ENCODE measurements at regions not wholly inside any gene's neighbourhood (a gene's known extent, or its start where the extent isn't known, plus 50 kb on each side); places are given as distances from the start of the nearest gene placed in this dataset.

DNA sequence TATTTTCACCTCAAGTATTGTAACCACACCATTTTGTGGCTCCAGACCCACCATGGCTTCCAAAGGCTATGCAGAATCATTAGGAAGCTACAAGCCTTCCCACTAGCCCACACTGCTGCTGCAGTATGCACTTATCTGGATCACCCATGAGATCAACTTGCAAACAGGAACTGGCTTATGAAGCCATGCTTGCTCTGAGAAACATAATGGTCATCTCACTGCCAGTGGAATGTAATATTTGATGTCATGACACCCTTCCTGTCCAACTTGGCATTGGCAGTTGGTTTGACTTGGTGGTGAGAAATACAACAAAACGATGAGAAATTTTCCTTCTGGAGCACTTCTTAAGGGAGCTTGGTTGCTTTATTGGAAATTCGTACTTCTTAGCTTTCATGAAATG is 69.3 kb upstream of the FRMD6 start:
- no peaks in the 10 kb centered on the region for H3K27me3 ChIP-seq
- DNase-seq: no peak
- no peak overlapping the region for H3K27ac ChIP-seq
- no peaks in the 10 kb centered on the region for H3K4me1 ChIP-seq
- H3K36me3 ChIP-seq: no peaks in the 10 kb centered on the region
- H3K9me3 ChIP-seq: no peaks in the 10 kb centered on the region
- intact Hi-C loops (cut with DNase I; ENCODE audit: low total_unique reads): no loop called here
- WGBS, 5 donors: 69 to 88% (median 81%) methylated on average over 2 of the region's 2 CpGs
- TF ChIP-seq POLR2AphosphoS5 (IDR thresholded peaks at IDR 0.05) (no peak), EP300 (IDR thresholded peaks at IDR 0.05) (no peak), POLR2A (IDR thresholded peaks at IDR 0.05) (no peak)
- TF ChIP-seq, protein P1, sequence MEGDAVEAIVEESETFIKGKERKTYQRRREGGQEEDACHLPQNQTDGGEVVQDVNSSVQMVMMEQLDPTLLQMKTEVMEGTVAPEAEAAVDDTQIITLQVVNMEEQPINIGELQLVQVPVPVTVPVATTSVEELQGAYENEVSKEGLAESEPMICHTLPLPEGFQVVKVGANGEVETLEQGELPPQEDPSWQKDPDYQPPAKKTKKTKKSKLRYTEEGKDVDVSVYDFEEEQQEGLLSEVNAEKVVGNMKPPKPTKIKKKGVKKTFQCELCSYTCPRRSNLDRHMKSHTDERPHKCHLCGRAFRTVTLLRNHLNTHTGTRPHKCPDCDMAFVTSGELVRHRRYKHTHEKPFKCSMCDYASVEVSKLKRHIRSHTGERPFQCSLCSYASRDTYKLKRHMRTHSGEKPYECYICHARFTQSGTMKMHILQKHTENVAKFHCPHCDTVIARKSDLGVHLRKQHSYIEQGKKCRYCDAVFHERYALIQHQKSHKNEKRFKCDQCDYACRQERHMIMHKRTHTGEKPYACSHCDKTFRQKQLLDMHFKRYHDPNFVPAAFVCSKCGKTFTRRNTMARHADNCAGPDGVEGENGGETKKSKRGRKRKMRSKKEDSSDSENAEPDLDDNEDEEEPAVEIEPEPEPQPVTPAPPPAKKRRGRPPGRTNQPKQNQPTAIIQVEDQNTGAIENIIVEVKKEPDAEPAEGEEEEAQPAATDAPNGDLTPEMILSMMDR (IDR thresholded peaks at IDR 0.05): no peak
- no peak overlapping the region for H3K4me3 ChIP-seq

DNA sequence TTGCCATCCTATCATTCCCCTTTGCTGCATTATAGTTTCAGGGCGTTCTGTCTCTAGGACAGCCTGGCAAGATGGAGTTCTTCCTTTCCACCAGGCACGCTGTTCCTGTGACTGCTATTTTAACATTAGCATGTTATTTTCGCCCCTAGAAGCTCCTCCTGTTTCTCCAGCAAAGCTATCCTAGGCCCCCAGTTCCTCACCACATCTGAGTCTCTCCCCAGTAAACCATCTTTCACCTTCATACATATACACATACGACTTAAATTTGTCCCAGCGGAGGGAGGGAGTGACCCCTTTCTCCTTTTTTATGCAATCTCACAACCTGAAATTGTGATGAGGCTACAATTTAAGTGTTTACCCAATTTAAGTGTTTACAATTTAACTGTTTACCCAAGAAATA is 66.7 kb upstream of the FRMD6 start:
- DNase-seq: no peak
- WGBS, 5 donors: 57 to 84% (median 75%) methylated on average over 5 of the region's 5 CpGs
- no peaks in the 10 kb centered on the region for H3K36me3 ChIP-seq
- intact Hi-C loops (cut with DNase I; ENCODE audit: low total_unique reads): no loop called here
- TF ChIP-seq, protein P1 (IDR thresholded peaks at IDR 0.05): no peak
- no peak for TF ChIP-seq POLR2AphosphoS5 (IDR thresholded peaks at IDR 0.05)
- TF ChIP-seq EP300 (IDR thresholded peaks at IDR 0.05): no peak
- TF ChIP-seq POLR2A (IDR thresholded peaks at IDR 0.05): no peak
- H3K4me3 ChIP-seq: no peak overlapping the region
- H3K27ac ChIP-seq: no peak overlapping the region
- H3K27me3 ChIP-seq: no peaks in the 10 kb centered on the region
- H3K9me3 ChIP-seq: no peaks in the 10 kb centered on the region
- H3K4me1 ChIP-seq: no peaks in the 10 kb centered on the region

DNA sequence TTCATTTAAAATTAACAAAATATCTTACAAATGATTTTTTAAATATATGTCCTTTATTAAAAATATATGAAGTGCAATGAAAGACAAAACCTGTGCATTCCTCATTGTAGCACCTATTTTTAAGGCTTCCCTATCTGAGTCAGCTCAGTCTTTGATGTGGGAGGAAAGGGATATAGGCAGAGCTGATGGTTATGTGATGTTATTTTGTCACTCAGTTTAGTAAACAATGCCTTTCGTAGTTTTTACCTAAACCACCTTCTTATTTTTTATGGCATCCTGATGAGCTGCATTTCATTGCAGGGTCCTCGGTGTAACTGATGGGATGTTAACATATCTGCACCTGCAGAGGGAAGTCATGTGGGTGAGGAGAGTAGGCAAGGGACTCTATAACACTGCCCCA is 58.9 kb upstream of the FRMD6 start:
- Histone ChIP-seq H3K36me3 (no peaks in the 10 kb centered on the region), H3K9me3 (no peaks in the 10 kb centered on the region), H3K4me3 (no peak overlapping the region), H3K27me3 (no peaks in the 10 kb centered on the region), H3K27ac (no peak overlapping the region), H3K4me1 (no peaks in the 10 kb centered on the region)
- 49 to 58% (median 54%) methylated on average over 2 of the region's 2 CpGs for WGBS, 5 donors
- DNase-seq: no peak
- intact Hi-C loops (cut with DNase I; ENCODE audit: low total_unique reads): no loop called here
- TF ChIP-seq POLR2AphosphoS5 (IDR thresholded peaks at IDR 0.05) (no peak), POLR2A (IDR thresholded peaks at IDR 0.05) (no peak), EP300 (IDR thresholded peaks at IDR 0.05) (no peak)
- TF ChIP-seq, protein P1 (IDR thresholded peaks at IDR 0.05): no peak

DNA sequence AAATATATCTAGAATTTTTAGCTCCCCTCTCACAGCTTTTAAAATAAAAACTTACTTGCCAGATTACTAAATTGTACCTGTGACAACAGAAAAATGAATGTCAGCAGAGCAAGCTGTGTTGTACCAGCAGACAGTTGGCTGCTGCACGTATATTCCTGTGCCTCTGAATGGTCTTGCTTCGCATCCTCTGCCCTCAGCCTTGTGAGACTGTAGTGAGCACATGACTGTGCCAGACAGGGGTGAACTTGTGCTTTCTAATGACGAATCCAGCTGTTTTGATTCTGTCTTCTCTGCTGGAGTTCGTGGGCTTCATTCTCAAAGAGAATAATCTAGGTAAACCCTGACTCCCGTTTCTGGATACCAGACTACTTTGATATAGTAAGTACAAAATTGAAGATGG is 58.3 kb upstream of the FRMD6 start:
- no peaks in the 10 kb centered on the region for H3K36me3 ChIP-seq
- no peaks in the 10 kb centered on the region for H3K27me3 ChIP-seq
- no peak overlapping the region for H3K27ac ChIP-seq
- no peaks in the 10 kb centered on the region for H3K4me1 ChIP-seq
- H3K4me3 ChIP-seq: no peak overlapping the region
- TF ChIP-seq, protein P1 (IDR thresholded peaks at IDR 0.05): no peak
- no peak for TF ChIP-seq POLR2A (IDR thresholded peaks at IDR 0.05)
- no peak for TF ChIP-seq POLR2AphosphoS5 (IDR thresholded peaks at IDR 0.05)
- no peak for TF ChIP-seq EP300 (IDR thresholded peaks at IDR 0.05)
- H3K9me3 ChIP-seq: no peaks in the 10 kb centered on the region
- DNase-seq: peak in 1 of 2 donors; percentile 23
- intact Hi-C loops (cut with DNase I; ENCODE audit: low total_unique reads): no loop called here
- WGBS, 5 donors: 35 to 70% (median 45%) methylated on average over 5 of the region's 5 CpGs
